IMR-90 (cell line): ENCODE measurements at regions not wholly inside any gene's neighbourhood (a gene's known extent, or its start where the extent isn't known, plus 50 kb on each side); places are given as distances from the start of the nearest gene placed in this dataset.

Experiments
- ATAC-seq: fragments of 200-7000 bp; cut with Tn5 transposase; 2 replicates; pipeline ENCODE4 v1.9.1; 2020; ENCODE audit warnings: low read depth, mild to moderate bottlenecking, moderate library complexity
- BruUV-seq: library from RNA; stranded (reverse); fragments of 400-500 nt; replicated peaks from 2 replicates; lab custom pipeline; 2021; lab: Mats Ljungman, UMichigan
- CTCF ChIA-PET: fragments of 300-600 bp; formaldehyde crosslinking; extraction: SDS; loops from one replicate; lab custom pipeline; 2021; ENCODE audit warnings: antibody characterized with exemption; lab: Yijun Ruan, JAX
- POLR2A ChIA-PET: fragments of 300-600 bp; sonication (Branson Sonifier 250); formaldehyde crosslinking; loops from one replicate; lab custom pipeline; 2022; ENCODE audit warnings: antibody characterized with exemption; ENCODE audit not compliant: unreplicated experiment; lab: Charles Lee
- DNase-seq: peaks from one replicate; pipeline ENCODE4 v3.0.0; 2013
- H2AFZ ChIP-seq: replicated peaks from 2 replicates; pipeline ENCODE3; 2013; ENCODE audit warnings: low read length, mild to moderate bottlenecking; ENCODE audit not compliant: poor library complexity
- H2AK5ac ChIP-seq: 2 replicates; pipeline ENCODE4 v1.6.1; 2013; ENCODE audit warnings: low read depth, low read length, inconsistent platforms
- H2AK9ac ChIP-seq: replicated peaks from 2 replicates; pipeline ENCODE3; 2013; ENCODE audit warnings: mild to moderate bottlenecking, low read depth, low read length, moderate library complexity; ENCODE audit not compliant: poor library complexity
- H2BK120ac ChIP-seq: 2 replicates; pipeline ENCODE4 v1.6.1; 2013; ENCODE audit warnings: low read depth, low read length, inconsistent platforms
- H2BK15ac ChIP-seq: 3 replicates; pipeline ENCODE4 v1.6.1; 2013; ENCODE audit warnings: low read depth, low read length, inconsistent platforms
- H2BK20ac ChIP-seq: 2 replicates; pipeline ENCODE4 v1.6.1; 2013; ENCODE audit warnings: low read depth, mild to moderate bottlenecking, inconsistent platforms, low read length, moderate library complexity
- H2BK5ac ChIP-seq: 2 replicates; pipeline ENCODE4 v1.6.1; 2013; ENCODE audit warnings: mild to moderate bottlenecking, low read depth, low read length, inconsistent platforms; ENCODE audit not compliant: poor library complexity, severe bottlenecking
- H3K14ac ChIP-seq: replicated peaks from 2 replicates; pipeline ENCODE4 v1.6.1; 2013; ENCODE audit warnings: low read depth, low read length, inconsistent platforms
- H3K18ac ChIP-seq: 2 replicates; pipeline ENCODE4 v1.6.1; 2013; ENCODE audit warnings: low read depth, low read length, control low read depth
- H3K23ac ChIP-seq: 2 replicates; pipeline ENCODE4 v1.6.1; 2013; ENCODE audit warnings: low read depth, low read length, inconsistent platforms
- H3K27ac ChIP-seq: 2 replicates; pipeline ENCODE4 v1.5.1; 2013; ENCODE audit warnings: mild to moderate bottlenecking, control low read depth, low read length; ENCODE audit not compliant: insufficient read depth
- H3K27me3 ChIP-seq: 2 replicates; pipeline ENCODE4 v1.6.1; 2013; ENCODE audit warnings: low read length; ENCODE audit not compliant: control insufficient read depth, insufficient read depth
- H3K36me3 ChIP-seq: 2 replicates; pipeline ENCODE4 v1.6.1; 2013; ENCODE audit warnings: low read length, mixed read lengths; ENCODE audit not compliant: control insufficient read depth, insufficient read depth
- H3K4ac ChIP-seq: 2 replicates; pipeline ENCODE4 v1.6.1; 2013; ENCODE audit warnings: low read depth, low read length, inconsistent platforms
- H3K4me1 ChIP-seq: 2 replicates; pipeline ENCODE4 v1.6.1; 2013; ENCODE audit warnings: low read length, mixed read lengths; ENCODE audit not compliant: control insufficient read depth, insufficient read depth
- H3K4me2 ChIP-seq: 2 replicates; pipeline ENCODE4 v1.6.1; 2013; ENCODE audit warnings: low read depth, mild to moderate bottlenecking, control low read depth, low read length, moderate library complexity
- H3K4me3 ChIP-seq: 2 replicates; pipeline ENCODE4 v1.5.1; 2013; ENCODE audit warnings: low read depth, mild to moderate bottlenecking, control low read depth, low read length, moderate library complexity; ENCODE audit not compliant: insufficient read depth
- H3K56ac ChIP-seq: 2 replicates; pipeline ENCODE4 v1.6.1; 2013; ENCODE audit warnings: low read length, inconsistent platforms; ENCODE audit not compliant: insufficient read depth; ENCODE audit errors: extremely low read depth
- H3K79me1 ChIP-seq, 2 experiments: 2 replicates each; pipeline ENCODE4 v1.6.1; 2013; ENCODE audit warnings: low read length in 2 of 2, inconsistent platforms in 1 of 2, low read depth in 1 of 2
- H3K9ac ChIP-seq: 2 replicates; pipeline ENCODE4 v1.6.1; 2013; ENCODE audit warnings: low read depth, low read length, control low read depth
- H3K9me1 ChIP-seq: 2 replicates; pipeline ENCODE4 v1.6.1; 2013; ENCODE audit warnings: low read length, inconsistent platforms; ENCODE audit not compliant: insufficient read depth
- H3K9me3 ChIP-seq: 2 replicates; pipeline ENCODE4 v1.6.1; 2013; ENCODE audit warnings: low read length; ENCODE audit not compliant: control insufficient read depth, insufficient read depth
- H4K20me1 ChIP-seq: 2 replicates; pipeline ENCODE4 v1.6.1; 2013; ENCODE audit warnings: low read length, inconsistent platforms; ENCODE audit not compliant: insufficient read depth
- H4K5ac ChIP-seq: 2 replicates; pipeline ENCODE4 v1.6.1; 2013; ENCODE audit warnings: mild to moderate bottlenecking, low read depth, low read length, control low read depth
- H4K8ac ChIP-seq, 2 experiments: 2 replicates each; pipeline ENCODE4 v1.6.1; 2013; ENCODE audit warnings: low read depth in 2 of 2, low read length in 2 of 2, control low read depth in 1 of 2, inconsistent platforms in 1 of 2
- H4K91ac ChIP-seq: 2 replicates; pipeline ENCODE4 v1.6.1; 2013; ENCODE audit warnings: low read depth, low read length, inconsistent platforms; ENCODE audit not compliant: insufficient read depth
- BHLHE40 ChIP-seq: fragments of 150-350 bp; IDR thresholded peaks from 2 replicates; pipeline ENCODE4 v1.6.1; 2016; ENCODE audit warnings: mild to moderate bottlenecking, low read depth, low read length
- CTCF ChIP-seq: conservative IDR thresholded peaks from 2 replicates; pipeline ENCODE4 v1.5.1; 2012; ENCODE audit warnings: mild to moderate bottlenecking, low read depth, low read length, improper control_type of control experiment
- ELK1 ChIP-seq: fragments of 150-350 bp; IDR thresholded peaks from 2 replicates; pipeline ENCODE4 v1.6.1; 2016; ENCODE audit warnings: low read depth, mild to moderate bottlenecking, low read length, moderate library complexity, borderline replicate concordance
- FOS ChIP-seq: fragments of 150-350 bp; IDR thresholded peaks from 2 replicates; pipeline ENCODE4 v1.6.1; 2016; ENCODE audit warnings: low read depth, low read length
- MAZ ChIP-seq: IDR thresholded peaks from 2 replicates; pipeline ENCODE4 v1.6.1; 2012; ENCODE audit warnings: low read depth, mild to moderate bottlenecking, low read length, improper control_type of control experiment, moderate library complexity, borderline replicate concordance
- MXI1 ChIP-seq: IDR thresholded peaks from 2 replicates; pipeline ENCODE4 v1.6.1; 2012; ENCODE audit warnings: low read depth, mild to moderate bottlenecking, low read length, moderate library complexity, borderline replicate concordance
- NFE2L2 ChIP-seq: fragments of 150-350 bp; IDR thresholded peaks from 2 replicates; pipeline ENCODE4 v1.6.1; 2016; ENCODE audit warnings: low read depth, mild to moderate bottlenecking, low read length
- POLR2A ChIP-seq: IDR thresholded peaks from 2 replicates; pipeline ENCODE4 v1.6.1; 2012; ENCODE audit warnings: mild to moderate bottlenecking, low read depth, low read length
- RAD21 ChIP-seq: IDR thresholded peaks from 2 replicates; pipeline ENCODE4 v1.6.1; 2012; ENCODE audit warnings: low read length, improper control_type of control experiment
- RCOR1 ChIP-seq: IDR thresholded peaks from 2 replicates; pipeline ENCODE4 v1.6.1; 2012; ENCODE audit warnings: mild to moderate bottlenecking, low read length, improper control_type of control experiment; ENCODE audit not compliant: insufficient replicate concordance
- RFX5 ChIP-seq: IDR thresholded peaks from 2 replicates; pipeline ENCODE4 v1.8.0; 2012; ENCODE audit warnings: low read depth, mild to moderate bottlenecking, low read length, moderate library complexity
- SMC3 ChIP-seq: fragments of 150-350 bp; IDR thresholded peaks from 2 replicates; pipeline ENCODE4 v1.6.1; 2016; ENCODE audit warnings: low read depth, mild to moderate bottlenecking, antibody characterized with exemption, low read length, moderate library complexity
- USF2 ChIP-seq: fragments of 150-350 bp; IDR thresholded peaks from 2 replicates; pipeline ENCODE4 v1.6.1; 2017; ENCODE audit warnings: mild to moderate bottlenecking, antibody characterized with exemption, low read length, low read depth
- WGBS, 2 experiments: methylation state at CpG; one replicate each; pipeline versions ENCODE4 v1.1.5 to v1.1.7; 2013; ENCODE audit warnings: missing lambda C conversion rate in 2 of 2; ENCODE audit not compliant: insufficient read length in 1 of 2; ENCODE audit errors: extremely low coverage in 2 of 2; 5-methylcytosine and 5-hydroxymethylcytosine counted together
- dilution Hi-C: fragments of 300-500 bp; cut with HindIII; formaldehyde crosslinking; loops from one replicate; pipeline ENCODE4 v1.14.3; 2018; ENCODE audit warnings: low sequenced_read_pairs; ENCODE audit not compliant: unreplicated experiment
- in situ Hi-C: fragments of 300-500 bp; cut with MboI; formaldehyde crosslinking; loops from 3 replicates; pipeline ENCODE4 v1.14.3; 2019; ENCODE audit warnings: low sequenced_read_pairs, inconsistent platforms, mixed read lengths
- intact Hi-C: fragments of 100-400 bp; cut with micrococcal nuclease; formaldehyde crosslinking; loops from 2 replicates; pipeline ENCODE4 v1.10.0; 2022

- in situ Hi-C loops, result no loop called here
- dilution Hi-C loops, result no loop called here
- ATAC-seq, result no peak
Observed at GRCh38 chr6:170032706-170033309, 258.1 kb downstream of the DLL1 start.

More at GRCh38 chr6:170032706-170033309, 258.1 kb downstream of the DLL1 start:
- no peak overlapping the region for H3K4ac ChIP-seq
- intact Hi-C loops, result no loop called here
- H3K9ac ChIP-seq, result no peak overlapping the region
- H3K4me2 ChIP-seq, result no peak overlapping the region
- no peak for DNase-seq
- H3K27ac ChIP-seq, result no peak overlapping the region
- H4K8ac ChIP-seq, result no peak overlapping the region
- H4K5ac ChIP-seq, result no peak overlapping the region
- H4K91ac ChIP-seq, result no peak overlapping the region
- H3K23ac ChIP-seq, result no peak overlapping the region
- no peak overlapping the region for H3K56ac ChIP-seq
- no peak overlapping the region for H2AK5ac ChIP-seq
- H3K36me3 ChIP-seq, result no peaks in the 10 kb centered on the region
- WGBS, 2 experiments, result 82% methylated on average over 4 of the region's 9 CpGs; no CpG with 5 or more reads in 1 of the 2 experiments
- H2AFZ ChIP-seq, result no peak overlapping the region
- H2BK20ac ChIP-seq, result no peak overlapping the region
- no peaks in the 10 kb centered on the region for H3K9me1 ChIP-seq
- TF ChIP-seq POLR2A (no peak), RAD21 (no peak), MXI1 (no peak), MAZ (no peak), ELK1 (no peak), BHLHE40 (no peak), RFX5 (no peak), CTCF (no peak), RCOR1 (no peak), SMC3 (no peak), NFE2L2 (no peak), FOS (no peak), USF2 (no peak)
- H2AK9ac ChIP-seq, result no peak overlapping the region
- POLR2A ChIA-PET, result no interaction called here
- no peak overlapping the region for H3K18ac ChIP-seq
- BruUV-seq, result no TSS peak
- H3K9me3 ChIP-seq, result peaks cover 46% of the 10 kb centered on the region
- H3K14ac ChIP-seq, result no peak overlapping the region
- H2BK5ac ChIP-seq, result no peak overlapping the region
- no peaks in the 10 kb centered on the region for H3K27me3 ChIP-seq
- H3K79me1 ChIP-seq, result no peaks in the 10 kb centered on the region
- no peak overlapping the region for H2BK15ac ChIP-seq
- H2BK120ac ChIP-seq, result no peak overlapping the region
- H4K20me1 ChIP-seq, result no peaks in the 10 kb centered on the region
- no peak overlapping the region for H3K4me3 ChIP-seq
- H3K4me1 ChIP-seq, result no peaks in the 10 kb centered on the region
- CTCF ChIA-PET, result no interaction called here
